Activated CD8-positive, alpha-beta memory T cell treated with anti-CD3 and anti-CD28 coated beads for 36 hours (primary cell): ENCODE measurements at regions not wholly inside any gene's neighbourhood (a gene's known extent, or its start where the extent isn't known, plus 50 kb on each side); places are given as distances from the start of the nearest gene placed in this dataset.
"Not testable (repeated sequence)": the region's sequence is repeated elsewhere in the genome, so short reads cannot be mapped to it uniquely, and the experiment has no call there.

Experiments used
- CTCF ChIA-PET: fragments of 350-600 bp; sonication (Branson Sonifier 250); formaldehyde crosslinking; loops from one replicate; lab custom pipeline; 2021; ENCODE audit warnings: antibody characterized with exemption; lab: Charles Lee
- POLR2A ChIA-PET: fragments of 350-600 bp; sonication (Branson Sonifier 250); formaldehyde crosslinking; loops from one replicate; lab custom pipeline; 2021; ENCODE audit warnings: antibody characterized with exemption; lab: Charles Lee

DNA sequence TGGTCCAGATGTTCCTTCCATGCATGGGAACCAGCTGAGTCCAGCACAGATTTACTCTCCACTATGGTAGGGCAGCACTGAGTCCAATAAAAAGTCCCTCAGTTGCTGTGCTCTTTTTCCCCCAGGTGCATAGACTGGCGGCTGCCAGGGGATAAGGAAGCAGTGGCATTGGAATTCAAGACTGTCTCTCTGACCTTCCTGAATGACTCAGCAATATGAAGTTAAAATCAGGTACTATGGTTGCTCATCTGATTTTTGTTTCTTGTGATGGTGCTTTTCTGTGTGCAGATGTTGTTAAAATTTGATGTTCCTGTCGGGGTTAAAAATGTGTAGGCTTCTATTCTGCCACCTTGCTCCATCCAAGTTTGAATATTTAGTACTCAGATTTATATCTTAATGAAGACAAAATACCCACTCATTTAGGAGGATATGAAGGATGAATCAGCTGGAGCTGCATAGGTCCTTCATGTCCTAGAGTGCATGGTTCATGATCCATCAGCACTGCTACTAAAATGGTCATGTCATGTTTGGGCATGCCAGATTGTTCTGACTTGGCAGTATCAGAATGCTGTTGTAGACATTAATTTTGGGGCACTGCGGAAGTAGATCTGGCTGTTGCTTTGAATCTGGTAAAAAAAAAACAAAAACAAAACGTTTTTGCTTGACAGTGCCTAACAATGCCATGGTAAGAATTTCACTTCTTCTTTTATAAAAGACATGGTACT is 321.2 kb upstream of the MAP3K7 start:
- ChIA-PET POLR2A (no interaction called here), CTCF (no interaction called here)

GRCh38 chr6:90905351-90905750 is 318.5 kb upstream of the MAP3K7 start:
- CTCF ChIA-PET: no interaction called here
- POLR2A ChIA-PET: no interaction called here

DNA sequence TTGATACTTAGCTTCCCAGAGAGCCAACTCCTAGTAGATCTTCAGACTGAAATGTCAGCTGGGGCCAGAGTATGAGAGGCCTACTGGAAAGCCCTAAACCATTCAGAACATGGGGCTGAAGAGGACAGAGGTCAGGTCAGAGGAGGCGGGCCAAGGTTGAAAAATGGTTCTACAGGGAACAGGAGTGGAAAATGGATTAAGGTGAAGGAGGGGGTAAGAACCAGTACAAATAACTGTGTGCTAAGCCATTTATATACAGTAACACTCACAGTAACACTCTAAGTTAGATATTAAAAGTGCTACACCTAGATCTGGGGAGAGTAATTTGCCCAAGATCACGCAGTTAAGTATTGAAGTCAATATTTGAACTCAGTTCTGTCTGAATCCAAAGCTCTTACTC is 313.2 kb upstream of the MAP3K7 start:
- ChIA-PET CTCF (no interaction called here), POLR2A (no interaction called here)

GRCh38 chr6:90898763-90899162 is 311.9 kb upstream of the MAP3K7 start:
- CTCF ChIA-PET: no interaction called here
- POLR2A ChIA-PET: no interaction called here

GRCh38 chr6:90896075-90896547 is 309.2 kb upstream of the MAP3K7 start:
- CTCF ChIA-PET: no interaction called here
- POLR2A ChIA-PET: no interaction called here

GRCh38 chr6:90895299-90896074 is 308.6 kb upstream of the MAP3K7 start:
- ChIA-PET POLR2A (no interaction called here), CTCF (no interaction called here)

- ChIA-PET POLR2A (no interaction called here), CTCF (no interaction called here)
Observed at GRCh38 chr6:90894285-90895130, 307.6 kb upstream of the MAP3K7 start.

- CTCF ChIA-PET: no interaction called here
- POLR2A ChIA-PET: no interaction called here
Observed at GRCh38 chr6:90893400-90893799, 306.5 kb upstream of the MAP3K7 start.

- ChIA-PET CTCF (no interaction called here), POLR2A (no interaction called here)
Observed at GRCh38 chr6:90892271-90892670, 305.4 kb upstream of the MAP3K7 start.

DNA sequence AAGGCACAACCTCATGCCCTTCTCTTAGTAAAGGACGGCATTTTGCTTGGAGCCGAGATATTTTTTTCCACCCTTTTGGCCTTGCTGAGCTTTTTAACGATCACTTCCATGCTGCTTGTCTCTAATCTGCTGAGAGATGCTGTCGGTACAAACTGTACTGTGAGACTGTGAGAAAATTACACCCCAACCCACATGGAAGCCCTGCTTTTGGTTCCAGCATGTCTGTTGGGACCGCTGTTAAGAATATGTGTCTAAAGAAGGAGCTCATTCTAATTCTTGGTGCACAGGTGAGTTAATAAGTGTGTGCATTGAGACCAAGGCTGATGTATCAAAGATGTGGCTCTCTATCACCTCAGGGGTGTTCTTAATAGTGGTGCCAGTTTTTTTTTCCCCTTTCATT is 304.5 kb upstream of the MAP3K7 start:
- CTCF ChIA-PET: no interaction called here
- POLR2A ChIA-PET: no interaction called here

GRCh38 chr6:90890683-90891330 is 303.9 kb upstream of the MAP3K7 start:
- ChIA-PET POLR2A (no interaction called here), CTCF (no interaction called here)

DNA sequence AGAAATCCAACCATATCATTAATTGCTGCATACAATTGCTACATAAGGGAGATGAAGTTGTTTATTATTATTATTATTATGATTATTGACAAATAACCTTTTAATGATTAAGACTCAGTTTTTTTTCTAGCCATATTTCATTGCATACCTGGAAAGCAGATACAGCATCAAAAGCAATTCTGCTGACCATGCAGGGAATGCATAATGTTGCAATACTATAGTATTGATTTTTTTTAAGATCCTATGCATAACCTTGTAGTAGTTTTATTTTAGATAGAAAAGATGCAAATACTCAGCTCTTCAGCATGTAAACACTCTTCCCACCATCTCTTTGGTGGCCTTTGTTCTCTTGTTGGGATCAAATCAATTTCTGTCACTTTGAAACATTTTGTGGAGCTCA is 300.9 kb upstream of the MAP3K7 start:
- CTCF ChIA-PET: no interaction called here
- POLR2A ChIA-PET: no interaction called here

- CTCF ChIA-PET: no interaction called here
- POLR2A ChIA-PET: no interaction called here
Observed at GRCh38 chr6:90885611-90886056, 298.8 kb upstream of the MAP3K7 start.

- POLR2A ChIA-PET, CTCF ChIA-PET: not testable (repeated sequence)
Observed at GRCh38 chr6:90885137-90885536, 298.3 kb upstream of the MAP3K7 start.

- CTCF ChIA-PET: no interaction called here
- POLR2A ChIA-PET: no interaction called here
Observed at GRCh38 chr6:90877616-90878015, 290.7 kb upstream of the MAP3K7 start.

- ChIA-PET POLR2A (no interaction called here), CTCF (no interaction called here)
Observed at GRCh38 chr6:90874931-90875330, 288.1 kb upstream of the MAP3K7 start.

DNA sequence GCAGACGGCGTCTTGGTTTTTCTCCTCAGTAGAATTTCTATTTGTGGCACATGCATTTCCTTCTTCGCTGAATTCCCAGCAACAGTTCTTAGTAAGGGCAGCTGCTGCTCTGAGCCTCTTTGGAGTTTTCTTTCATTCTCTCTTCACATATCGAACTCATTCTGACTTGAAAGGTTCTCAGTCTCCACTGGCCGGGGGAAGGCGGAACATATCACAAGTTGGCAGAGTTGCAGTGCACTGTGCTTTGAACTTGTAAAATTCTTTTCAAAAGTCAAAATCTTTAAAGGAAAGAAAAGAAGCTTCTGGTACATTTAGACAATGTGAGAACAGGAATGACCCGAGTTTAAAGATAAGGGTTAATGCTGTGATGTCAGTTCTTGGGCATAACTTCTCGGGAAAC is 286.1 kb upstream of the MAP3K7 start:
- ChIA-PET CTCF (no interaction called here), POLR2A (no interaction called here)

DNA sequence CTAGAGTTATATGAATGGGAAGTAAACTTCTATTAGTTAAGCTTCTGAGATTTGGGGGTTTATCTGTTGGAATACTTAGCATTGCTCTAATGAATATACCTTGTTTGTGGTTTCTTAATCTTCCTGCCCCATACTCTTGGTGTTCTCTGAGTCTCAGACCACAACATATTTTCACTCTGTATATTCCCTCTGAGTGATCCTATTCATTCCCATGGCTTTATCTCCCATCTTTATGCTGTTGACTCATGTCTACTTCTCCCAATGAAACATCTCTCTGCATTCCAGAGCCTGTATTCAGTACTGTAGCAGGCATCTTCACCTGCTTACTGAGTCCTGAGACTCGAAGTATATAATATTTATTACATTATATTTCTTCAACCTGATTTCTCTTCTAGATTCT is 283.7 kb upstream of the MAP3K7 start:
- CTCF ChIA-PET: no interaction called here
- POLR2A ChIA-PET: no interaction called here

- ChIA-PET CTCF (no interaction called here), POLR2A (no interaction called here)
Observed at GRCh38 chr6:90868656-90869055, 281.8 kb upstream of the MAP3K7 start.

GRCh38 chr6:90868256-90868655 is 281.4 kb upstream of the MAP3K7 start:
- ChIA-PET CTCF (no interaction called here), POLR2A (no interaction called here)
